ENCODE measurements at regions not wholly inside any gene's neighbourhood (a gene's known extent, or its start where the extent isn't known, plus 50 kb on each side); places are given as distances from the start of the nearest gene placed in this dataset.

DNA sequence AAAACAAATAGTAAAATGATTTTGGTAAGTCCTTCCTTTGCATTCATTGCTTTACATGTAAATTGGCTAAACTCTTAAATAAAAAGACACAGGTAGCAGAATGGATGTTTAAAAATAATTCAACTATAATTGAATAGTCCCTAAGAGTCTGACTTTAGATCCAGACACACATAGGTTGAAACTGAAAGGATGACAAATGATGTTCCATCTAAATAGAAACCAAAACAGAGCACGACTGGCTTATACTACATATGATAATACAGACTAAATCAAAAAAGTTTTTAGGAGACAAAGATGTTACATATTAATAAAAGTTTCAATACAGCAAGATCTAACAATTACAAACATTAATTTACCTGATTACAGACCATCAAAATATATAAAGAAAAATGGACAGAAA lies 2055.1 kb upstream of the WWC1 start:
- no peak for TF ChIP-seq EZH2phosphoT487 (IDR thresholded peaks at IDR 0.05; ENCODE audit: insufficient read depth, low read depth)
- no peak for TF ChIP-seq EZH2 (IDR thresholded peaks at IDR 0.05; ENCODE audit: insufficient read depth, poor library complexity, severe bottlenecking)
